Sigmoid colon (tissue), 4 donors: ENCODE measurements at regions not wholly inside any gene's neighbourhood (a gene's known extent, or its start where the extent isn't known, plus 50 kb on each side); places are given as distances from the start of the nearest gene placed in this dataset.

ENCODE experiments used
- EP300 ChIP-seq, 4 donors: sonication (generic); formaldehyde crosslinking; IDR thresholded peaks; one replicate each; pipeline ENCODE4 v1.6.1; 2017; ENCODE audit warnings: antibody characterized with exemption in 4 of 4
- POLR2A ChIP-seq, 2 donors: fragments of 450-650 bp; IDR thresholded peaks; one replicate each; pipeline ENCODE4 v1.6.1; 2016; ENCODE audit warnings: antibody characterized with exemption in 2 of 2, mild to moderate bottlenecking in 2 of 2, moderate library complexity in 2 of 2
- POLR2AphosphoS5 ChIP-seq, 4 donors: sonication (generic); formaldehyde crosslinking; IDR thresholded peaks; one replicate each; pipeline ENCODE4 v1.6.1; 2017; ENCODE audit warnings: antibody characterized with exemption in 4 of 4
- TF ChIP-seq, protein P1 (sequence below), 4 experiments: fragments of 450-650 bp in 3 of 4; fragments of 200-600 bp in 1 of 4; IDR thresholded peaks; one replicate each; pipeline ENCODE4 v1.5.1; 2016 to 2019; ENCODE audit warnings: antibody characterized with exemption in 4 of 4, mild to moderate bottlenecking in 3 of 4, moderate library complexity in 2 of 4

DNA sequence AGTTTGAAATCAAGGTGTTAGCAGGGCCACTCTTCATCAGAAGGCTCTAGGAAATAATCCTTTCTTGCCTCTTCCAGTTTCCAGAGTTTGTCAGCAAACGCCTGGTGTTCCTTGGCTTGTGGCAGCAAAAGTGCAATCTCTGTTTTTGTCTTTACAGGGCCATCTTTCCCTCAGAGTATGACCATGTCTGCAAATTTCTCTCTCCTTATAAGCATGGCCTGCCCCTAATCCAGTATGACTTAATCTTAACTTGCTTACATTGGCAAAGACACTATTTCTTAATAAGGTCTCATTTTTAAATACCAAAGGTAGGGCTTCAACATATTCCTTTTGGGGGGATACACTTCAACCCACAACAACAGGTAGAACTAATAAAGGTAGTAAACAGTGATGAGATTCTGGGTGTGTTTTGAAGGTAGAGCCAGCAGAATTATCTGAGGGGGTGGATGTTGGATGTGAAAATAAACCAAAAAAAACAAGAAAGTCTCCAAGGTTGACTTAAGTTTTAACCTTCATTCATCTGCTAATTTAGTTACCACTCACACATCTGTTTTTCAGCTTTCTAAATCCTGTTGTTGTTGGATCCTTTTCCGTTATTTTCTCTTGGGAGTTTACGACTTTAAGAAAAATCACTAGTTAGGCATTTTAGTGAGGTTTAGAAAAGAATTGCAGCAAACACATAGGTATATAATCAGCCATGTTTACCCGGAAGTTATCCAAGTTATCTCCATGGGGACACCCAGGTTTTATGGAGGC lies 234.4 kb upstream of the FIGN start:
- TF ChIP-seq, protein P1, sequence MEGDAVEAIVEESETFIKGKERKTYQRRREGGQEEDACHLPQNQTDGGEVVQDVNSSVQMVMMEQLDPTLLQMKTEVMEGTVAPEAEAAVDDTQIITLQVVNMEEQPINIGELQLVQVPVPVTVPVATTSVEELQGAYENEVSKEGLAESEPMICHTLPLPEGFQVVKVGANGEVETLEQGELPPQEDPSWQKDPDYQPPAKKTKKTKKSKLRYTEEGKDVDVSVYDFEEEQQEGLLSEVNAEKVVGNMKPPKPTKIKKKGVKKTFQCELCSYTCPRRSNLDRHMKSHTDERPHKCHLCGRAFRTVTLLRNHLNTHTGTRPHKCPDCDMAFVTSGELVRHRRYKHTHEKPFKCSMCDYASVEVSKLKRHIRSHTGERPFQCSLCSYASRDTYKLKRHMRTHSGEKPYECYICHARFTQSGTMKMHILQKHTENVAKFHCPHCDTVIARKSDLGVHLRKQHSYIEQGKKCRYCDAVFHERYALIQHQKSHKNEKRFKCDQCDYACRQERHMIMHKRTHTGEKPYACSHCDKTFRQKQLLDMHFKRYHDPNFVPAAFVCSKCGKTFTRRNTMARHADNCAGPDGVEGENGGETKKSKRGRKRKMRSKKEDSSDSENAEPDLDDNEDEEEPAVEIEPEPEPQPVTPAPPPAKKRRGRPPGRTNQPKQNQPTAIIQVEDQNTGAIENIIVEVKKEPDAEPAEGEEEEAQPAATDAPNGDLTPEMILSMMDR (IDR thresholded peaks at IDR 0.05), result no peak
- TF ChIP-seq EP300 (IDR thresholded peaks at IDR 0.05) (no peak), POLR2A (IDR thresholded peaks at IDR 0.05) (no peak), POLR2AphosphoS5 (IDR thresholded peaks at IDR 0.05) (no peak)
